Type B pancreatic cell (in vitro differentiated cells): ENCODE measurements at regions not wholly inside any gene's neighbourhood (a gene's known extent, or its start where the extent isn't known, plus 50 kb on each side); places are given as distances from the start of the nearest gene placed in this dataset.

Source experiments
- DNase-seq: peaks from one replicate; pipeline ENCODE4 v3.0.0; 2021; ENCODE audit warnings: mixed read lengths; ENCODE audit not compliant: unreplicated experiment; ENCODE audit errors: extremely low spot score
- H3K27ac Mint-ChIP-seq: 2 replicates; pipeline ENCODE4 v1.8.0; 2021; ENCODE audit warnings: mild to moderate bottlenecking, mixed read lengths
- H3K27me3 Mint-ChIP-seq: 2 replicates; pipeline ENCODE4 v1.8.0; 2021; ENCODE audit warnings: mixed read lengths
- H3K36me3 Mint-ChIP-seq: 2 replicates; pipeline ENCODE4 v1.8.0; 2021; ENCODE audit warnings: mixed read lengths
- H3K4me1 Mint-ChIP-seq: one replicate; pipeline ENCODE4 v1.8.0; 2021; ENCODE audit warnings: mixed read lengths; ENCODE audit not compliant: unreplicated experiment
- H3K4me3 Mint-ChIP-seq: 2 replicates; pipeline ENCODE4 v1.8.0; 2021; ENCODE audit warnings: mild to moderate bottlenecking, mixed read lengths
- H3K9me3 Mint-ChIP-seq: 2 replicates; pipeline ENCODE4 v1.8.0; 2021; ENCODE audit warnings: mixed read lengths
- CTCF ChIP-seq: fragments of 200-600 bp; sonication (generic); conservative IDR thresholded peaks from 2 replicates; pipeline ENCODE4 v1.5.0; 2021; ENCODE audit warnings: antibody characterized with exemption, mild to moderate bottlenecking

GRCh38 chr5:29878599-29878998 is 1314.9 kb upstream of the CDH6 start:
- Mint-ChIP-seq H3K4me1 (no peaks in the 10 kb centered on the region), H3K4me3 (no peak overlapping the region), H3K27ac (no peak overlapping the region), H3K27me3 (no peaks in the 10 kb centered on the region), H3K36me3 (no peaks in the 10 kb centered on the region), H3K9me3 (no peaks in the 10 kb centered on the region)
- no peak for TF ChIP-seq CTCF
- no peak for DNase-seq

- H3K36me3 Mint-ChIP-seq: no peaks in the 10 kb centered on the region
- H3K27me3 Mint-ChIP-seq: no peaks in the 10 kb centered on the region
- no peaks in the 10 kb centered on the region for H3K4me1 Mint-ChIP-seq
- H3K27ac Mint-ChIP-seq: no peak overlapping the region
- no peak overlapping the region for H3K4me3 Mint-ChIP-seq
- no peaks in the 10 kb centered on the region for H3K9me3 Mint-ChIP-seq
- no peak for TF ChIP-seq CTCF
- no peak for DNase-seq
Measured at GRCh38 chr5:29867155-29867554, 1326.3 kb upstream of the CDH6 start.

- no peak for TF ChIP-seq CTCF
- Mint-ChIP-seq H3K36me3 (no peaks in the 10 kb centered on the region), H3K27me3 (no peaks in the 10 kb centered on the region), H3K9me3 (no peaks in the 10 kb centered on the region), H3K4me3 (no peak overlapping the region), H3K4me1 (no peaks in the 10 kb centered on the region), H3K27ac (no peak overlapping the region)
- DNase-seq: no peak
Measured at GRCh38 chr5:29853711-29854220, 1339.7 kb upstream of the CDH6 start.

- Mint-ChIP-seq H3K36me3 (no peaks in the 10 kb centered on the region), H3K9me3 (no peaks in the 10 kb centered on the region), H3K27me3 (no peaks in the 10 kb centered on the region), H3K4me3 (no peak overlapping the region), H3K4me1 (no peaks in the 10 kb centered on the region), H3K27ac (no peak overlapping the region)
- no peak for DNase-seq
- no peak for TF ChIP-seq CTCF
Measured at GRCh38 chr5:29852329-29852728, 1341.2 kb upstream of the CDH6 start.

GRCh38 chr5:29845206-29845605 is 1348.3 kb upstream of the CDH6 start:
- no peak overlapping the region for H3K27ac Mint-ChIP-seq
- no peak overlapping the region for H3K4me3 Mint-ChIP-seq
- H3K36me3 Mint-ChIP-seq: no peaks in the 10 kb centered on the region
- no peaks in the 10 kb centered on the region for H3K9me3 Mint-ChIP-seq
- H3K27me3 Mint-ChIP-seq: no peaks in the 10 kb centered on the region
- no peak for DNase-seq
- no peaks in the 10 kb centered on the region for H3K4me1 Mint-ChIP-seq
- TF ChIP-seq CTCF: no peak

- DNase-seq: no peak
- Mint-ChIP-seq H3K27me3 (no peaks in the 10 kb centered on the region), H3K9me3 (no peaks in the 10 kb centered on the region), H3K4me1 (no peaks in the 10 kb centered on the region), H3K36me3 (no peaks in the 10 kb centered on the region), H3K27ac (no peak overlapping the region), H3K4me3 (no peak overlapping the region)
- no peak for TF ChIP-seq CTCF
Measured at GRCh38 chr5:29833394-29833793, 1360.1 kb upstream of the CDH6 start.
